NCI-H345 treated with DMSO at 0.1 percent for 48 hours (cell line): ENCODE measurements at regions not wholly inside any gene's neighbourhood (a gene's known extent, or its start where the extent isn't known, plus 50 kb on each side); places are given as distances from the start of the nearest gene placed in this dataset.

ENCODE experiments used
- DNase-seq: peaks from one replicate; lab custom pipeline; 2025; ENCODE audit not compliant: unreplicated experiment; lab: John Stamatoyannopoulos, UW

GRCh38 chr15:87118435-87118834, 1038.8 kb downstream of the AGBL1 start:
- DNase-seq, result no peak

- DNase-seq, result no peak
Measured at GRCh38 chr15:87115795-87116194, 1036.1 kb downstream of the AGBL1 start.

- DNase-seq, result no peak
Measured at GRCh38 chr15:87099916-87100315, 1020.2 kb downstream of the AGBL1 start.

- no peak for DNase-seq
Measured at GRCh38 chr15:87089551-87089950, 1009.9 kb downstream of the AGBL1 start.

GRCh38 chr15:87083201-87083600, 1003.5 kb downstream of the AGBL1 start:
- DNase-seq, result no peak

GRCh38 chr15:87082581-87082980, 1002.9 kb downstream of the AGBL1 start:
- DNase-seq, result no peak

- DNase-seq, result no peak
Measured at GRCh38 chr15:87080547-87080946, 1000.9 kb downstream of the AGBL1 start.
